HPDE6-E6E7 (cell line): ENCODE measurements at regions not wholly inside any gene's neighbourhood (a gene's known extent, or its start where the extent isn't known, plus 50 kb on each side); places are given as distances from the start of the nearest gene placed in this dataset.
A peak's percentile ranks its signal among the peaks of the same experiment; 100 is the strongest.

Source experiments
- DNase-seq: peaks from one replicate; pipeline ENCODE4 v3.0.0; 2011; ENCODE audit warnings: missing footprints; ENCODE audit errors: extremely low spot score

- DNase-seq: no peak
Measured at GRCh38 chr9:89554307-89555035, 50.3 kb upstream of the GADD45G start.

GRCh38 chr9:89553451-89554010 lies 51.3 kb upstream of the GADD45G start:
- no peak for DNase-seq

GRCh38 chr9:89550346-89550927 lies 52.5 kb upstream of the SEMA4D start:
- no peak for DNase-seq

GRCh38 chr9:89549031-89549644 lies 51.2 kb upstream of the SEMA4D start:
- peak; percentile 72 for DNase-seq

GRCh38 chr9:89548071-89548638 lies 50.2 kb upstream of the SEMA4D start:
- DNase-seq: no peak
